Esophagus muscularis mucosa (tissue), 4 donors: ENCODE measurements at regions not wholly inside any gene's neighbourhood (a gene's known extent, or its start where the extent isn't known, plus 50 kb on each side); places are given as distances from the start of the nearest gene placed in this dataset.

ENCODE experiments used
- DNase-seq: peaks from one replicate; pipeline ENCODE4 v3.0.0-alpha.2; 2017; ENCODE audit errors: extremely low spot score
- H3K27ac ChIP-seq, 4 donors: fragments of 200-600 bp; sonication (generic); replicated peaks in 1 of 4; 1 replicate in 3 of 4; 2 replicates in 1 of 4; pipeline ENCODE4 v1.5.1; 2016 to 2019; ENCODE audit warnings: mild to moderate bottlenecking in 1 of 4
- H3K27me3 ChIP-seq, 4 donors: fragments of 200-600 bp; sonication (generic); one replicate each; pipeline versions ENCODE4 v1.5.1 to v1.6.0; 2016 to 2019
- H3K36me3 ChIP-seq, 4 donors: fragments of 200-600 bp; sonication (generic); one replicate each; pipeline ENCODE4 v1.5.1; 2016 to 2019
- H3K4me1 ChIP-seq, 4 donors: fragments of 200-600 bp; sonication (generic); one replicate each; pipeline ENCODE4 v1.5.1; 2016 to 2019
- H3K4me3 ChIP-seq, 4 donors: fragments of 200-600 bp; sonication (generic); 1 replicate in 2 of 4; 2 replicates in 2 of 4; pipeline ENCODE4 v1.5.1; 2016 to 2019; ENCODE audit warnings: mild to moderate bottlenecking in 4 of 4, moderate library complexity in 1 of 4
- H3K9me3 ChIP-seq, 4 donors: fragments of 200-600 bp; sonication (generic); 1 replicate in 3 of 4; 2 replicates in 1 of 4; pipeline ENCODE4 v1.5.1; 2016 to 2019
- EP300 ChIP-seq: sonication (generic); formaldehyde crosslinking; IDR thresholded peaks from one replicate; pipeline ENCODE4 v1.6.1; 2017; ENCODE audit warnings: antibody characterized with exemption
- POLR2A ChIP-seq: fragments of 450-650 bp; IDR thresholded peaks from one replicate; pipeline ENCODE4 v1.6.1; 2017; ENCODE audit warnings: antibody characterized with exemption, moderate library complexity, mild to moderate bottlenecking, low read depth
- POLR2AphosphoS5 ChIP-seq, 2 donors: sonication (generic); formaldehyde crosslinking; IDR thresholded peaks; one replicate each; pipeline ENCODE4 v1.6.1; 2017; ENCODE audit warnings: antibody characterized with exemption in 2 of 2
- WGBS: methylation state at CpG from one replicate; pipeline ENCODE4 v1.1.5; 2018; 5-methylcytosine and 5-hydroxymethylcytosine counted together
- intact Hi-C: fragments of 100-400 bp; cut with DNase I; formaldehyde crosslinking; loops from one replicate; pipeline ENCODE4 v1.15.1; 2023
- small RNA-seq, 3 donors: library from RNA; depleted of rRNA; stranded (forward); fragments of <200 nt; gene quantifications; one replicate each; pipeline ENCODE3, GENCODE V24; 2016
- TF ChIP-seq, protein P1 (sequence below), 3 experiments: fragments of 200-600 bp in 2 of 3; fragments of 450-650 bp in 1 of 3; sonication (generic) in 2 of 3; IDR thresholded peaks; one replicate each; pipeline ENCODE4 v1.5.1; 2017 to 2019; ENCODE audit warnings: antibody characterized with exemption in 3 of 3, mild to moderate bottlenecking in 2 of 3, moderate library complexity in 1 of 3

DNA sequence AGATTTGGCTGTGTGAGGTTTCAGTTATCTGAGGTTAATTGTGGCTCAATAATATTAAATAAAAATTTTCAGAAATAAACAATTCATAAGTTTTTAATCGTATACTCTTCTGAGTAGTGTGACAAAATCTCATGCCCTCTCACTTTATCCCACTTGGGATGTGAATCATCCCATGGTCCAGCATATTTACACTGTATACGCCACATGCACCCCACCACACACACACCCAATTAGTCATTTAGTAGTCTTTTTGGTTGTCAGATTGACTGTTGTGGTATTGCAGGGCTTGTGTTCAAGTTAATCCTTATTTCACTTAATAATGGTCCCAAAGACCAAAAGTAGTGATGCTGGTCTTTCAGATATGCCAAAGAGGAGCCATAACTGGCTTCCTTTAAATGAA lies 66.4 kb upstream of the PCDH9 start:
- WGBS = 92% methylated on average over 2 of the region's 2 CpGs
- no peak for TF ChIP-seq EP300
- TF ChIP-seq POLR2AphosphoS5 (IDR thresholded peaks at IDR 0.05) = no peak
- no peak for TF ChIP-seq POLR2A
- TF ChIP-seq, protein P1, sequence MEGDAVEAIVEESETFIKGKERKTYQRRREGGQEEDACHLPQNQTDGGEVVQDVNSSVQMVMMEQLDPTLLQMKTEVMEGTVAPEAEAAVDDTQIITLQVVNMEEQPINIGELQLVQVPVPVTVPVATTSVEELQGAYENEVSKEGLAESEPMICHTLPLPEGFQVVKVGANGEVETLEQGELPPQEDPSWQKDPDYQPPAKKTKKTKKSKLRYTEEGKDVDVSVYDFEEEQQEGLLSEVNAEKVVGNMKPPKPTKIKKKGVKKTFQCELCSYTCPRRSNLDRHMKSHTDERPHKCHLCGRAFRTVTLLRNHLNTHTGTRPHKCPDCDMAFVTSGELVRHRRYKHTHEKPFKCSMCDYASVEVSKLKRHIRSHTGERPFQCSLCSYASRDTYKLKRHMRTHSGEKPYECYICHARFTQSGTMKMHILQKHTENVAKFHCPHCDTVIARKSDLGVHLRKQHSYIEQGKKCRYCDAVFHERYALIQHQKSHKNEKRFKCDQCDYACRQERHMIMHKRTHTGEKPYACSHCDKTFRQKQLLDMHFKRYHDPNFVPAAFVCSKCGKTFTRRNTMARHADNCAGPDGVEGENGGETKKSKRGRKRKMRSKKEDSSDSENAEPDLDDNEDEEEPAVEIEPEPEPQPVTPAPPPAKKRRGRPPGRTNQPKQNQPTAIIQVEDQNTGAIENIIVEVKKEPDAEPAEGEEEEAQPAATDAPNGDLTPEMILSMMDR (IDR thresholded peaks at IDR 0.05) = no peak
- H3K27ac ChIP-seq = no peak overlapping the region
- no peak for DNase-seq
- no peaks in the 10 kb centered on the region for H3K36me3 ChIP-seq
- H3K9me3 ChIP-seq = no peaks in the 10 kb centered on the region
- intact Hi-C loops = no loop called here
- H3K27me3 ChIP-seq = no peaks in the 10 kb centered on the region
- no peak overlapping the region for H3K4me3 ChIP-seq
- H3K4me1 ChIP-seq = no peaks in the 10 kb centered on the region

DNA sequence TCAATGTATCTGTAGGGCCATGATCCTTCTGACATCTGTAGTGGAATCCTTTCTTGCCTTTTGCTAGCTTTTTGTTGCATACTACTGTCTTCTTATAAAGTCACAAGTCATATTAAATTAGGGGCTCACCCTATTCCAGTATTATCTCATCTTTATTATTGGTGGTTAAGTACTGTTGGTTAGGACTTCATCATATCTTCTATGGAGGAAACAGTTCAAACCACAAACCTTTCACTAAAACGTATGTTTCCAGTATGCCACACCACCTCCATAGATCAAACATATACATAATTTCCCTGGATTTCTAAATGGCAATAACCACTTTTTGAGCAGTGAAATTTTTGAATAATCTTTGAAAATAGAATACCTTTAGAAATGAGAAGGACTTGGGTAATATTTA lies 62.8 kb upstream of the PCDH9 start:
- Histone ChIP-seq H3K4me1 (no peaks in the 10 kb centered on the region), H3K36me3 (no peaks in the 10 kb centered on the region), H3K4me3 (no peak overlapping the region), H3K27me3 (no peaks in the 10 kb centered on the region), H3K9me3 (no peaks in the 10 kb centered on the region), H3K27ac (no peak overlapping the region)
- DNase-seq = no peak
- intact Hi-C loops = no loop called here
- WGBS = 71% methylated on average over 1 of the region's 1 CpG
- TF ChIP-seq, protein P1 (IDR thresholded peaks at IDR 0.05) = no peak
- TF ChIP-seq POLR2AphosphoS5 (IDR thresholded peaks at IDR 0.05) (no peak), EP300 (no peak), POLR2A (no peak)

DNA sequence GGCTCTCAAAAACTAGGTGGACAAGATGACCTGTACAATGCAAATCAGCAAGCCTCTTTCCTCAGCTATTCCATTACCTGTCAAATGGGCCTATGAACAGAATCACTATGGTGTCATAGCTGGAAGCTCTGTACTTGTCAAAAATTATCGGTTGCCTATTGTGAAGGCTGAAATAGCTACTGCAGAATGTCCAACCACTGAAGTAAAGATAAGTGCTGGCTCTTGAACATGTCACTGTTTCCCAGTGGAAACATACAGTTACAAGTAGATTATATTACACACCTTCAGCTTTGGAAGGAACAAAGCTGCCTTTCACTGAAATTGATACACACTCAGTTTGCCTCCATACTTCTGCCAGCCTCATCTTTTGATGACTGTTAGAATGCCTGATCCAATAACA lies 55.5 kb upstream of the PCDH9 start:
- Histone ChIP-seq H3K4me1 (no peaks in the 10 kb centered on the region), H3K27me3 (no peaks in the 10 kb centered on the region), H3K36me3 (no peaks in the 10 kb centered on the region), H3K9me3 (no peaks in the 10 kb centered on the region), H3K4me3 (no peak overlapping the region), H3K27ac (no peak overlapping the region)
- DNase-seq = no peak
- intact Hi-C loops = no loop called here
- TF ChIP-seq POLR2A (no peak), EP300 (no peak), POLR2AphosphoS5 (IDR thresholded peaks at IDR 0.05) (no peak)
- TF ChIP-seq, protein P1 (IDR thresholded peaks at IDR 0.05) = no peak
- 94% methylated on average over 1 of the region's 1 CpG for WGBS

DNA sequence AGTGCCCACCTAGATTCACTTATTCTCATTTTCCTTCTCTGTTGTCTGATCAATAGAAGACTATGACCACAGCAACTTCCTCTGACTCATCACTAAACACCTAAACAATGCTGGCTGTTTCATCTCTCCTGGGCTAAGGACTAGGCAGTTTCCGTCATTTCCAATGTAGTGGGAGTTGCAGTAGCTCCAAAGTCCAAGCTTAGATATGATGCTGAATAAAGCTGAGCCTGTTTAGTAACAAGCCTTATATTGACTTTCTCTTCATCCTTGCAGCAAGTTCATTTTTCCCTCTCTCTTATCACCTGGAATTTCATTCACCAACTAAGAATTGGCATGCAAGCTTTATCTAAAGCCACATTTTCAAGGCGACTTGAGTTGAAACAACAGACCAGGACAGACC lies 53.5 kb upstream of the PCDH9 start:
- Histone ChIP-seq H3K4me1 (no peaks in the 10 kb centered on the region), H3K36me3 (no peaks in the 10 kb centered on the region), H3K4me3 (no peak overlapping the region), H3K27ac (no peak overlapping the region), H3K9me3 (no peaks in the 10 kb centered on the region), H3K27me3 (no peaks in the 10 kb centered on the region)
- no peak for DNase-seq
- intact Hi-C loops = no loop called here
- TF ChIP-seq EP300 = no peak
- no peak for TF ChIP-seq POLR2A
- TF ChIP-seq, protein P1 (IDR thresholded peaks at IDR 0.05) = no peak
- TF ChIP-seq POLR2AphosphoS5 (IDR thresholded peaks at IDR 0.05) = no peak
- 92% methylated on average over 2 of the region's 2 CpGs for WGBS

DNA sequence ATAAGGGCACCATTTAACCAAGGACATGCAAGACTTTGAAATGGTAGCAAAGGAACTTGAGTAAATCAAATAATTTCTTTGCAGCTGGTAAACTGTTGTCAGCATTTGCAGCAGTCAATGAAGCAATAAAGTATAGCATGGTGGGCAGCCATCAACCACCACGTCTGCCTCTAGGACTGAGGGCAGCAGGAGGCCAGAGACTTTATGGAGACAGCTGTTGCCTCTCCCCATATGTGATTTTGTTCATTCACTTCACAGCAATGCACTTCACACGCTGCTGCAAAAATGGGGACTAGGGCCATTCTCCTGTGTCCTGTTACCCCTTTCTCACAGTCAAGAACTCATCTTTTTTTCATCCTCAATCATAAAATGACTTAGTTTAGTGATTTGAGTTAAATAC lies 51.3 kb upstream of the PCDH9 start:
- Histone ChIP-seq H3K4me1 (no peaks in the 10 kb centered on the region), H3K27ac (no peak overlapping the region), H3K27me3 (no peaks in the 10 kb centered on the region), H3K9me3 (no peaks in the 10 kb centered on the region), H3K36me3 (no peaks in the 10 kb centered on the region), H3K4me3 (no peak overlapping the region)
- WGBS = 54% methylated on average over 2 of the region's 2 CpGs
- DNase-seq = no peak
- intact Hi-C loops = no loop called here
- TF ChIP-seq POLR2AphosphoS5 (IDR thresholded peaks at IDR 0.05) (no peak), POLR2A (no peak), EP300 (no peak)
- TF ChIP-seq, protein P1 (IDR thresholded peaks at IDR 0.05) = no peak

Small RNA genes lying in the stretch of these regions (small RNA-seq; reads per million reads assigned to genes)
- gene RN7SL761P = 0 reads per million in 3 donors
- 0 reads per million in 3 donors for gene RPL37P21
- gene RPS3AP52 = 0 reads per million in 3 donors
- 0 reads per million in 3 donors for gene SNRPFP3
